Activated naive CD4-positive, alpha-beta T cell (primary cell): ENCODE measurements at regions not wholly inside any gene's neighbourhood (a gene's known extent, or its start where the extent isn't known, plus 50 kb on each side); places are given as distances from the start of the nearest gene placed in this dataset.

Experiments used
- DNase-seq, 4 experiments: peaks; one replicate each; lab custom pipeline; 2025; lab: John Stamatoyannopoulos, UW

DNA sequence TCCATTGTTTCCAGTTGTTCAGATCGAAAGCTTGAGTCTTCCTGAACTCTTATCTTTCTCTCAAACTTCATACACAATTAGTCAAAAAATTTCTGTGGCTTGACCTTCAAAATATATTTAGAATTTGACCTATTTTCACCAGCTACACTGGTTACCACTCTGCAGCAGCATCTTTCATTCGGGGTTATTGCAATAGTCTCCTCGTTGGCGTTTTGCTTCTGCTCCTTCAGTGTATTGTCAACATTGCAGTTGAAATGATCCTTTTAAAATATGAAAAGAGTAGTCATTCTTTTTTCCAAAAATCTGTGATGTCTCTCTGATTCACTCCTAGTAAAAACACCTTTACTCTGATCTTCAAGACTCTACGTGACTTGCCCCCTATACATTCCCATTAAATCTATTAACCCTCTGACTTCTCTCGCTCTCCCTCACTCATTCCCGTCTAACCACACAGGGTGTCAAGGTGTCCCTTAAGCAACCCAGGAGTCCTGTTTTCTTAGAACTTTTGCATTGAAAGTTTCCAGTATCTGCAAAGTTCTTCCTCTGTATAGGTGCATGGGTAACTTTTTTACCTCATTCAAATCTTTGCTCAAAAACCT, 480.2 kb upstream of the B3GALT2 start:
- DNase-seq = no peak

- no peak for DNase-seq
Observed at GRCh38 chr1:193663965-193664364, 477.6 kb upstream of the B3GALT2 start.

GRCh38 chr1:193662030-193662429, 475.6 kb upstream of the B3GALT2 start:
- no peak for DNase-seq

DNA sequence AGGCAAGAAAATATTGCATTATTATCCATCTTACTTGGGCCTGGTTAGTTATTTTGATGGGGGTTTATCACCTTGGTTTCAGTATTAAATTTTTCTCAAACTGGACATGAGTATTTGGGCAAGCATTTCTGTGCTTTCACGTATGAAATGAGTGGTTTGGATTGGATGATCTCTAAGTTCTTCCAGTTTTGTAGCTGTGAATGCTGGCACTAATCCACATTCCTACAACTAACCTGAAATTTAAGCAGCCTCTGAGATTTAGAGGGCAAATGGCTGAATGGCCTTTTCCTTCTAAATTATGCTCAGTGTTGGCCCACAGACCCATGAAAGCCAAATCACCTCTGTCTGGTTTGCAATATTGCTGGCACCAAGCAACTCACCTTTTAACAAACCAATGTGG, 475.0 kb upstream of the B3GALT2 start:
- DNase-seq = no peak

GRCh38 chr1:193660428-193660827, 474.0 kb upstream of the B3GALT2 start:
- no peak for DNase-seq

GRCh38 chr1:193658691-193659090, 472.3 kb upstream of the B3GALT2 start:
- DNase-seq = no peak

DNA sequence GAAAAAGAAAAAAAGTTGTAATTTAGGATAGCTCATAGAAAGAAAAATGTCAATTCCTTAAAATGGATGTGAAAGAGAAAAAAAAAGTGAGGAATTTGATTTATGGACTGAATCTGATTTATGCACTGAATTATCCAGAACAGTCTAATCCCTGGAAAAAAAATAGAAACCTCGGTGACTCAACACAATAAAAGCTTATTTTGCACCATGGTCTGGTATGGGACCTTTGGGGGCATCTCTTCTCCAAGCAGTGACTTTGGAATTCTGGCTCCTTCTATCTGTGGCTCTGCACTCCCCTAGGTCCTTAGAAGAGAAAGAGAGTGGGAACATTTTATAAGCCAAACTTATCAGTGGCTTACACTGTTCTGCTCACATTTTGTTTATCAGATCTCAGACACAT, 471.7 kb upstream of the B3GALT2 start:
- no peak for DNase-seq

- DNase-seq = no peak
Observed at GRCh38 chr1:193657552-193657951, 471.1 kb upstream of the B3GALT2 start.

DNA sequence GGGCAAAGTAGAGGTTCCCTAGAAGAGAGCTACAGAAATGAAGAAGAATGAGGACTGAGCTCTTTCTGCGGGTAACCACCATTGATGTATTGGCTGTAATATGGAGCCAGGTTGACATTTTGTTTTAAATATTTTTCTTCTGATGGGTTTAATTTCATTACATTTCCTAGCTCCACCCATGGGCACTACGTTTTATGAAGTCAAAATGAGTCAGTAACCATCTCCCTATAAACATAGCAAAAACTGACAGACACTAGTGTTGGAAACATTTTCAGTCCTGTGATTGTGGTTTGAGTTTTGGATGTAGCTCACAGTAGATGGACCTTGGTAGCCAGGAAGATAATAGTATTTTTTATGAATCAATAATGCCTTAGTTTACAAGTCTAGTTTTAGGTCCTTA, 470.4 kb upstream of the B3GALT2 start:
- no peak for DNase-seq

DNA sequence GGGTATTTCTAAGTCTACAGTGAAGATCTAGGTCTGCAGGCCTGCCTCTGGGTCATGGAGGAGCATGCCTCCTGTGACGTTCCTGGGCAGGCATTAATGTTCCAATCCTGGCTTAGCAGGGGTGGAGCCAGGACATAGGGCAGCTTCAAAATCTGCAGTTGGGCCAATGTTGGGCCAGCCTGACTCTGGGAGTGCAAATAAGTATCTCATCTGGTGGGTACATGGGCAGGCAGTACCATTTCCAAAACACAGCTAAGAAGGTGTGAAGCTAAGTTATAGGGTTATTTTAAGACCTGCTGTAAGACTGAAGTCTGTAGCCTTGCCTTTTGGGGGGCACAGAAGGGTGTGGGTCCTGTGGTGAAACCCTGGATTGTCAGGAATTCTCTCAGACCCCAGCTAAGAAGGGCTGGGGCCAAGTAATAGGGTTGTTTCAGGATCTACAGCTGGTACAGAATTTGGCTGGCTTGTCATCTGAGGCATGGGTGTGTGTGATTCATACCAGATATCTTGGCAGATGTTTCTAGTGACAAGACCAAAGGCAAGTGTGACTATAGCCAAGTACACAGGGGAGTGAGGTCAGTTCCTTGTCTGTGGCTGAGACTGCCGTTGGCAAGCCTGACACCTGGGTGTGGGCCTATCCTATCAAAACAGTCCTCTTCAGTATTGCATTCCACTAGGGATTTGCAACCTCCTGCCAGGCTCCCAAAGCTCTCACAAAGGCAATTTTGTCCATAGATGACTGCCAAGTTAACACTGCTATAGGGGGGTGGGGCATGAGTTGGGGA, 468.7 kb upstream of the B3GALT2 start:
- no peak for DNase-seq

- DNase-seq = no peak
Observed at GRCh38 chr1:193649587-193649986, 463.2 kb upstream of the B3GALT2 start.

DNA sequence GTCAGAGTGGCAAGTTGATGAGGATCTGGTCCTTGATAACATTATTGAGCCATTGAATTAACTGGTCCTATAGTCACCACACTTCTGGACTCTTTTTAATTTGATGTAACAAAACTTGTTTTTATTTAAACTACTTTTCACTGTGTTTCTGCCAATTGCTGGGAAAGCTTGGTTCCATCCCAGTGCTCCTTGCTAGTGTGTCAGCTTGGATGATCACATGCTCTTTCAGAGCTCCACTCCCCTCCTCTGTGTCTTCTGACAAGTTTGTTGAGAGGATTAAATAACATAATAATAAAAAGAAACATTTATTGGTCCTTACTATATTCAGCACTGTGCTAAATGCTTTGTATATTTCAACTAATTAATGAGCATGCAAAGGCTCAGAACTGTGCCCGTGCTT, 448.5 kb upstream of the B3GALT2 start:
- DNase-seq = no peak

DNA sequence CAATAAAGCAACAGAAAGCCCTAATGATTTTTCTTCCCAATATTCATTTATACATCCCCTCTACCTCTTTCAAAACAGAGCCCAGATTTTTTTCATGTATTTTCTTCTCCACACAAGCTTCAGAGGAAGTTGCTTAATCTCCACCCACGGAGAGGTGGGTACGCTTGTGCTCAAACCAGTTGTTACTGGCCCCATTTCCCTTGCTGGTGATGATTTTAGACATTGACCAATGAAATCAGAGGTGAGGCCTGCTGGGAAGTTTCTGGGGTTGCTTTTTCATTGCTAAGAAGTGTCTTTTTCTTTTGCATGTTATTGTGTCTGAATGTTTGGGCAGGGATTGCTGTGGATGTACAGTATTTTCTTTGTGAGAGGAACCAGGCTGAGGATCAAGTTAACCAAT, 448.1 kb upstream of the B3GALT2 start:
- no peak for DNase-seq

DNA sequence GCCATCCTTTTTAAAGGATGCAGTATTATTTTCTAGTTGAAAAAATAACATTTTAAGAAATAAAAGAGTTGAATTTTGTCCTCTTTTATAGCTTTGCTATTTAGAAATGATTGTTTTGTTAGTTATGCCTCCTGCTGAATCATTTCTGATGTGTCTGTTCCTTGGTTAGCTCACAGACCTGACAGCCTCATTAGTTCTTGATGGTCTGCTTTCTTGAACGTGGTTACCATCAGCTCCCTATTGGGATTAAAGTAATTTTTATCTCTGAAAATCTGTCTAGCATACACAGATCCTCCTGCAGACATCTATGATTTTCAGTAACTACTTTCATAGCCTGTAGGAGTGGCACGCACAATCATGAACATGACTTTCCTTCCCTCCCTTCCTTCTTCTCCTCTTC, 447.6 kb upstream of the B3GALT2 start:
- DNase-seq = no peak

- no peak for DNase-seq
Observed at GRCh38 chr1:193633093-193633492, 446.7 kb upstream of the B3GALT2 start.

- DNase-seq = no peak
Observed at GRCh38 chr1:193631306-193631705, 444.9 kb upstream of the B3GALT2 start.

- DNase-seq = no peak
Observed at GRCh38 chr1:193629875-193630274, 443.5 kb upstream of the B3GALT2 start.

GRCh38 chr1:193626695-193627094, 440.3 kb upstream of the B3GALT2 start:
- DNase-seq = no peak

DNA sequence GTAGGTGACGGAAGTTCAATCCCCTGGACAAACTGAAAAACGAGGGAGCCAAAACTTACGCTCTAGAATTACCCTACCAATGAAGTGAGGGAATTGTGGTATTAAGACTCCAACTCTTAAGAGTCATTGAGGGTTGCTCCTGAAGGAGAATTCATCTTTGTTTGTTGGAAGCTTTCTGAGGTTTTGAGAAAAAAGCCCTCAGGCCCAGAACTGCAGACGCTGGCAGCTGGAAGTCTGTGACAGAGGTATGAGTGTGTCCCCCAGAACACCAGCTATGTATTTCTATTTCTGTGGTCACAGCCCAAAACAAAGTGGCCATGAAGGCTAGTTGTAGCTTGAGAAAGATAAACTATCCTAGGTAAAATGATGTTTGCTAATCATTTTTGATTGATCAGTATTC, 438.8 kb upstream of the B3GALT2 start:
- no peak for DNase-seq

DNA sequence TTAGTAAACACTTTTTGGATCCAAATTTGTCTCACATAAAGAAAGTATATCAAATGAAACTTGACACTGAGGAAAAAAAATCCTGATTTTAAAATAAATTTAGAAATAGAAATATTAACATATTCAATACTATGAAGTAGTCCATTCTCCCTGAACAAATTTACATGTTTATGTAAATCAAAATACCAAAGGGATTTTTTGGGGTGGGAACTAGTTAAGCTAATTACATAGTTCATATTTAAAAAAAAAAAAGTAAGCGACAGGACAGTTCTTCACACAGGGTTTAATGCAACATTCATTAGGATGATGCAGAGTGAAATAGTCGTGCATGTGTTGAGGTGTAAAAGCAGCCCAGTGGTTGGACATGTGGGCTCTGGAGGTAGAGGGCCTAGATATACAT, 433.5 kb upstream of the B3GALT2 start:
- no peak for DNase-seq

- DNase-seq = no peak
Observed at GRCh38 chr1:193614817-193615216, 428.4 kb upstream of the B3GALT2 start.

- DNase-seq = no peak
Observed at GRCh38 chr1:193614275-193614674, 427.9 kb upstream of the B3GALT2 start.

DNA sequence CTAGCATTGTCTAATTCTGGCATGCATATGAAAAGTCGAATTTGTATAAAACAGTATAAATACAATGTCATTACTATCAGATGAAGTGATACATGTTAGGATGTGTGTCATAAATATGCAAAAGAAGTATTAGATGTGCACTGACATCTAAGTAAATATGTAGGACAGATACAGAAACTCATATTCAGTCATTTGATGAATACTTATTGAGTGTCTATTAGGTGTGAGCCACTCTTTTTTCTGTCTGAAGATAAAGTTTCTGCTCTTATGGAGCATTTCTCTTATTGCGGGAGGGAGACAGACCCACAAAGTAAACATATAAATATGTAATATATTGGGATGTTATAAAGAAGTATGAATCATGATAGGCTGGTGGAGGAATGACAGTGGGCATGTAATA, 426.6 kb upstream of the B3GALT2 start:
- no peak for DNase-seq

GRCh38 chr1:193609592-193609991, 423.2 kb upstream of the B3GALT2 start:
- DNase-seq = no peak
